MM.1S (cell line): ENCODE measurements at regions not wholly inside any gene's neighbourhood (a gene's known extent, or its start where the extent isn't known, plus 50 kb on each side); places are given as distances from the start of the nearest gene placed in this dataset.

Experiments used
- CTCF ChIP-seq: fragments of 300-600 bp; sonication (generic); IDR thresholded peaks from 2 replicates; pipeline ENCODE4 v1.5.1; 2016; ENCODE audit warnings: antibody characterized with exemption, low read length, mixed read lengths
- EZH2 ChIP-seq: fragments of 300-600 bp; sonication (generic); optimal IDR thresholded peaks from 2 replicates; pipeline ENCODE3; 2017; ENCODE audit warnings: low read depth, mild to moderate bottlenecking, antibody characterized with exemption, low read length, mixed read lengths

GRCh38 chr3:127441764-127442163 is 148.8 kb downstream of the TPRA1 start:
- no peak for TF ChIP-seq CTCF
- no peak for TF ChIP-seq EZH2
